GM23338 (cell line): ENCODE measurements at regions not wholly inside any gene's neighbourhood (a gene's known extent, or its start where the extent isn't known, plus 50 kb on each side); places are given as distances from the start of the nearest gene placed in this dataset. TPM values are rescaled to one million over a fixed set of nuclear protein-coding genes. Genes with fewer than 3 reads are reported as not detected.

Experiments
- ATAC-seq: fragments of 200-7000 bp; cut with Tn5 transposase; 3 replicates; pipeline ENCODE4 v1.9.1; 2020
- DNase-seq: peaks from one replicate; pipeline ENCODE4 v3.0.0-alpha.2; 2015; ENCODE audit warnings: low spot score
- H2AFZ ChIP-seq: fragments of 200-600 bp; sonication (generic); 2 replicates; pipeline ENCODE4 v1.8.0; 2016; ENCODE audit warnings: antibody characterized with exemption, mild to moderate bottlenecking, moderate library complexity
- H3F3A ChIP-seq: fragments of 200-600 bp; sonication (generic); replicated peaks from 2 replicates; pipeline ENCODE4 v1.8.0; 2017; ENCODE audit warnings: antibody characterized with exemption, mixed run types, low read depth
- H3K27ac ChIP-seq: fragments of 200-600 bp; sonication (generic); 2 replicates; pipeline ENCODE4 v1.6.1; 2016; ENCODE audit warnings: low read depth
- H3K27me3 ChIP-seq: fragments of 200-600 bp; sonication (generic); 2 replicates; pipeline ENCODE4 v1.8.0; 2016; ENCODE audit warnings: mild to moderate bottlenecking, mixed run types, moderate library complexity; ENCODE audit not compliant: insufficient read depth
- H3K36me3 ChIP-seq: fragments of 200-600 bp; sonication (generic); 2 replicates; pipeline ENCODE4 v1.8.0; 2016; ENCODE audit warnings: mild to moderate bottlenecking; ENCODE audit not compliant: insufficient read depth
- H3K4me1 ChIP-seq: fragments of 200-600 bp; sonication (generic); 2 replicates; pipeline ENCODE4 v1.8.0; 2016; ENCODE audit warnings: mild to moderate bottlenecking, moderate library complexity; ENCODE audit not compliant: insufficient read depth
- H3K4me2 ChIP-seq: fragments of 200-600 bp; sonication (generic); 2 replicates; pipeline ENCODE4 v1.7.1; 2017; ENCODE audit warnings: mixed run types
- H3K4me3 ChIP-seq: fragments of 200-600 bp; sonication (generic); 2 replicates; pipeline ENCODE4 v1.6.1; 2016; ENCODE audit warnings: mixed run types
- H3K79me2 ChIP-seq: fragments of 200-600 bp; sonication (generic); replicated peaks from 2 replicates; pipeline ENCODE4 v1.8.0; 2017; ENCODE audit warnings: mild to moderate bottlenecking; ENCODE audit not compliant: insufficient read depth
- H3K9me2 ChIP-seq: fragments of 200-600 bp; sonication (generic); 2 replicates; pipeline ENCODE4 v1.8.0; 2017; ENCODE audit not compliant: insufficient read depth
- H4K20me1 ChIP-seq: fragments of 200-600 bp; sonication (generic); replicated peaks from 2 replicates; pipeline ENCODE4 v1.8.0; 2017; ENCODE audit warnings: mild to moderate bottlenecking; ENCODE audit not compliant: insufficient read depth
- H3K27ac Mint-ChIP-seq: 2 replicates; pipeline ENCODE4 v1.8.0; 2020; ENCODE audit warnings: inconsistent platforms, mild to moderate bottlenecking, moderate library complexity, mixed read lengths
- H3K27me3 Mint-ChIP-seq: 3 replicates; pipeline ENCODE4 v1.8.0; 2022; ENCODE audit warnings: low read depth, mild to moderate bottlenecking, moderate library complexity, mixed read lengths, inconsistent platforms; ENCODE audit not compliant: insufficient read depth, poor library complexity
- H3K36me3 Mint-ChIP-seq: 3 replicates; pipeline ENCODE4 v1.8.0; 2021; ENCODE audit warnings: low read depth, mild to moderate bottlenecking, inconsistent platforms, moderate library complexity, mixed read lengths
- H3K4me1 Mint-ChIP-seq: 3 replicates; pipeline ENCODE4 v1.8.0; 2020; ENCODE audit warnings: mild to moderate bottlenecking, inconsistent platforms, mixed read lengths
- H3K4me3 Mint-ChIP-seq: 3 replicates; pipeline ENCODE4 v1.8.0; 2021; ENCODE audit warnings: moderate library complexity, mild to moderate bottlenecking, inconsistent platforms, mixed read lengths
- H3K9me3 Mint-ChIP-seq: 3 replicates; pipeline ENCODE4 v1.8.0; 2020; ENCODE audit warnings: moderate library complexity, mild to moderate bottlenecking, inconsistent platforms, mixed read lengths
- CREB1 ChIP-seq: fragments of 250-450 bp; sonication (Bioruptor Pico); IDR thresholded peaks from 2 replicates; pipeline ENCODE4 v1.5.0; 2020; ENCODE audit warnings: low read depth, mild to moderate bottlenecking, moderate library complexity
- EZH2 ChIP-seq: fragments of 200-600 bp; sonication (generic); IDR thresholded peaks from one replicate; pipeline ENCODE4 v1.8.0; 2017; ENCODE audit warnings: antibody characterized with exemption, mild to moderate bottlenecking, low read depth; ENCODE audit not compliant: unreplicated experiment
- JUNB ChIP-seq: IDR thresholded peaks from one replicate; pipeline ENCODE4 v1.6.1; 2016; ENCODE audit warnings: antibody characterized with exemption; ENCODE audit not compliant: unreplicated experiment
- NANOG ChIP-seq: IDR thresholded peaks from 2 replicates; pipeline ENCODE4 v1.6.1; 2016; ENCODE audit warnings: antibody characterized with exemption, borderline replicate concordance
- STAT1 ChIP-seq: IDR thresholded peaks from one replicate; pipeline ENCODE4 v1.6.1; 2016; ENCODE audit warnings: antibody characterized with exemption; ENCODE audit not compliant: unreplicated experiment
- ZNF114 ChIP-seq: fragments of 250-450 bp; sonication (Bioruptor Pico); IDR thresholded peaks from 2 replicates; pipeline ENCODE4 v1.5.0; 2020; ENCODE audit warnings: mild to moderate bottlenecking, moderate library complexity
- small RNA-seq: library from RNA; depleted of rRNA; stranded (forward); fragments of <200 nt; gene quantifications from one replicate; pipeline ENCODE3, GENCODE V24; 2014; ENCODE audit warnings: low replicate concordance
- TF ChIP-seq, protein P1 (sequence below): IDR thresholded peaks from 2 replicates; pipeline ENCODE4 v1.6.1; 2016; ENCODE audit warnings: antibody characterized with exemption
- TF ChIP-seq, protein P2 (sequence below), 2 experiments: fragments of 200-600 bp in 1 of 2; sonication (generic) in 1 of 2; conservative IDR thresholded peaks; 2 replicates each; pipeline versions ENCODE4 v1.5.1 to v1.6.1; 2016 to 2017; ENCODE audit warnings: antibody characterized with exemption in 2 of 2, low read depth in 2 of 2, mild to moderate bottlenecking in 2 of 2, moderate library complexity in 1 of 2

DNA sequence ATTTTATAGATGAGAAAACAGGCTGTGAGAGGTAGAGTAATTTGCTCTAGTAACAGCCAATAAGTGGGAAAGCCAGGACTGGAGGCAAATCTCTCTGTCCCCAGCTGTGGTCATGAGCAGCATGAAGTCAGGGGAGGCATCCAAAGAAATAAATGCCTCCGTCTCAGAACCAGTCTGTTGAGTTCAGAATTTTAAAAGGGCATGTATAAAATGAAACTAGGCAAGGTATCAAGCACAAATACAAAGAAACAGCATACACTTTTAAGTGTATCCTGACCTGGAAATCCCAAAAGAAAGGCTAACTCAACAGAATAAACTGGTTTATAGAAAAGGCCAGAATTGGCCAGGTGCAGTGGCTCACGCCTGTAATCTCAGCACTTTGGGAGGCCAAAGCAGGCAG lies 120.0 kb upstream of the B3GALT2 start:
- Histone ChIP-seq H3K27me3 (no peaks in the 10 kb centered on the region), H3K79me2 (no peaks in the 10 kb centered on the region), H3K36me3 (no peaks in the 10 kb centered on the region), H3F3A (no peaks in the 10 kb centered on the region), H3K27ac (no peak overlapping the region), H4K20me1 (no peaks in the 10 kb centered on the region), H3K4me1 (no peaks in the 10 kb centered on the region), H2AFZ (no peak overlapping the region), H3K4me3 (no peak overlapping the region), H3K4me2 (no peak overlapping the region), H3K9me2 (no peaks in the 10 kb centered on the region)
- ATAC-seq (no peak), DNase-seq (no peak)
- Mint-ChIP-seq H3K4me1 (no peaks in the 10 kb centered on the region; the same call in 2 of the 3 replicates), H3K27me3 (no peaks in the 10 kb centered on the region), H3K9me3 (no peaks in the 10 kb centered on the region), H3K36me3 (no peaks in the 10 kb centered on the region), H3K4me3 (no peak overlapping the region), H3K27ac (no peak overlapping the region)
- TF ChIP-seq CREB1 (CRISPR knock-in tag): no peak
- no peak for TF ChIP-seq NANOG
- TF ChIP-seq JUNB: no peak
- TF ChIP-seq, protein P1, sequence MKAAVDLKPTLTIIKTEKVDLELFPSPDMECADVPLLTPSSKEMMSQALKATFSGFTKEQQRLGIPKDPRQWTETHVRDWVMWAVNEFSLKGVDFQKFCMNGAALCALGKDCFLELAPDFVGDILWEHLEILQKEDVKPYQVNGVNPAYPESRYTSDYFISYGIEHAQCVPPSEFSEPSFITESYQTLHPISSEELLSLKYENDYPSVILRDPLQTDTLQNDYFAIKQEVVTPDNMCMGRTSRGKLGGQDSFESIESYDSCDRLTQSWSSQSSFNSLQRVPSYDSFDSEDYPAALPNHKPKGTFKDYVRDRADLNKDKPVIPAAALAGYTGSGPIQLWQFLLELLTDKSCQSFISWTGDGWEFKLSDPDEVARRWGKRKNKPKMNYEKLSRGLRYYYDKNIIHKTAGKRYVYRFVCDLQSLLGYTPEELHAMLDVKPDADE: no peak
- TF ChIP-seq, protein P2, sequence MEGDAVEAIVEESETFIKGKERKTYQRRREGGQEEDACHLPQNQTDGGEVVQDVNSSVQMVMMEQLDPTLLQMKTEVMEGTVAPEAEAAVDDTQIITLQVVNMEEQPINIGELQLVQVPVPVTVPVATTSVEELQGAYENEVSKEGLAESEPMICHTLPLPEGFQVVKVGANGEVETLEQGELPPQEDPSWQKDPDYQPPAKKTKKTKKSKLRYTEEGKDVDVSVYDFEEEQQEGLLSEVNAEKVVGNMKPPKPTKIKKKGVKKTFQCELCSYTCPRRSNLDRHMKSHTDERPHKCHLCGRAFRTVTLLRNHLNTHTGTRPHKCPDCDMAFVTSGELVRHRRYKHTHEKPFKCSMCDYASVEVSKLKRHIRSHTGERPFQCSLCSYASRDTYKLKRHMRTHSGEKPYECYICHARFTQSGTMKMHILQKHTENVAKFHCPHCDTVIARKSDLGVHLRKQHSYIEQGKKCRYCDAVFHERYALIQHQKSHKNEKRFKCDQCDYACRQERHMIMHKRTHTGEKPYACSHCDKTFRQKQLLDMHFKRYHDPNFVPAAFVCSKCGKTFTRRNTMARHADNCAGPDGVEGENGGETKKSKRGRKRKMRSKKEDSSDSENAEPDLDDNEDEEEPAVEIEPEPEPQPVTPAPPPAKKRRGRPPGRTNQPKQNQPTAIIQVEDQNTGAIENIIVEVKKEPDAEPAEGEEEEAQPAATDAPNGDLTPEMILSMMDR (conservative IDR thresholded peaks at IDR 0.05; ENCODE audit: low read depth in 2 of 2): no peak
- no peak for TF ChIP-seq ZNF114 (CRISPR knock-in tag)
- TF ChIP-seq EZH2: no peak
- TF ChIP-seq STAT1: no peak

Small RNA genes in the stretch of these regions (small RNA-seq; reads per million reads assigned to genes)
- not detected for gene RNU6-983P
